NB4 (cell line): ENCODE measurements at regions not wholly inside any gene's neighbourhood (a gene's known extent, or its start where the extent isn't known, plus 50 kb on each side); places are given as distances from the start of the nearest gene placed in this dataset.

ENCODE experiments used
- POLR2A ChIP-seq: IDR thresholded peaks from 2 replicates; pipeline ENCODE4 v1.6.1; 2011; ENCODE audit warnings: mild to moderate bottlenecking; ENCODE audit not compliant: insufficient read length; ENCODE audit errors: extremely low read depth
- TF ChIP-seq, protein P1 (sequence below): IDR thresholded peaks from one replicate; pipeline ENCODE4 v1.5.1; 2012; ENCODE audit warnings: low read depth, low read length

DNA sequence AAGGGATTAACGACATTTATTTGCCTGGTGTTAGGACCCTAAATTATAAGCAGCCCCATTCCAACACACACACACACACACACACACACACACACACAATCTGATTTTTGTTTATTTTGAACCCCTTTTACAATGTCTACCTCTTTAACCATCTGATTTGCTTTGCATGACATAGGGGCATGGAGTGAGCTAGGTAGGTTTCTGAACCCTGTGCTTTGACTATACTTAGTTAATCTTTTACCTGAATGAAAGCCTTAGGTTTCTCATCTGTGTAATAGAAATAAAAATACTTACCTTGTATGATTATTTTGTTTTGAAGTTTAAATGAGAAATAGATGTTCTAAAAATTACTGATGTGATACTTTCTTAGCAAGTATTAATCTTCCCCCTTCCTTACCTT is 94.7 kb upstream of the FOLH1 start:
- TF ChIP-seq POLR2A, result no peak
- TF ChIP-seq, protein P1, sequence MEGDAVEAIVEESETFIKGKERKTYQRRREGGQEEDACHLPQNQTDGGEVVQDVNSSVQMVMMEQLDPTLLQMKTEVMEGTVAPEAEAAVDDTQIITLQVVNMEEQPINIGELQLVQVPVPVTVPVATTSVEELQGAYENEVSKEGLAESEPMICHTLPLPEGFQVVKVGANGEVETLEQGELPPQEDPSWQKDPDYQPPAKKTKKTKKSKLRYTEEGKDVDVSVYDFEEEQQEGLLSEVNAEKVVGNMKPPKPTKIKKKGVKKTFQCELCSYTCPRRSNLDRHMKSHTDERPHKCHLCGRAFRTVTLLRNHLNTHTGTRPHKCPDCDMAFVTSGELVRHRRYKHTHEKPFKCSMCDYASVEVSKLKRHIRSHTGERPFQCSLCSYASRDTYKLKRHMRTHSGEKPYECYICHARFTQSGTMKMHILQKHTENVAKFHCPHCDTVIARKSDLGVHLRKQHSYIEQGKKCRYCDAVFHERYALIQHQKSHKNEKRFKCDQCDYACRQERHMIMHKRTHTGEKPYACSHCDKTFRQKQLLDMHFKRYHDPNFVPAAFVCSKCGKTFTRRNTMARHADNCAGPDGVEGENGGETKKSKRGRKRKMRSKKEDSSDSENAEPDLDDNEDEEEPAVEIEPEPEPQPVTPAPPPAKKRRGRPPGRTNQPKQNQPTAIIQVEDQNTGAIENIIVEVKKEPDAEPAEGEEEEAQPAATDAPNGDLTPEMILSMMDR, result no peak
